Activated CD8-positive, alpha-beta memory T cell treated with anti-CD3 and anti-CD28 coated beads, Interleukin-2, amount 50 U/mL, for 24 hours (primary cell): ENCODE measurements at regions not wholly inside any gene's neighbourhood (a gene's known extent, or its start where the extent isn't known, plus 50 kb on each side); places are given as distances from the start of the nearest gene placed in this dataset.

Experiments used
- DNase-seq: peaks from one replicate; pipeline ENCODE4 v3.0.0-alpha.2; 2020; ENCODE audit errors: extremely low read depth

DNA sequence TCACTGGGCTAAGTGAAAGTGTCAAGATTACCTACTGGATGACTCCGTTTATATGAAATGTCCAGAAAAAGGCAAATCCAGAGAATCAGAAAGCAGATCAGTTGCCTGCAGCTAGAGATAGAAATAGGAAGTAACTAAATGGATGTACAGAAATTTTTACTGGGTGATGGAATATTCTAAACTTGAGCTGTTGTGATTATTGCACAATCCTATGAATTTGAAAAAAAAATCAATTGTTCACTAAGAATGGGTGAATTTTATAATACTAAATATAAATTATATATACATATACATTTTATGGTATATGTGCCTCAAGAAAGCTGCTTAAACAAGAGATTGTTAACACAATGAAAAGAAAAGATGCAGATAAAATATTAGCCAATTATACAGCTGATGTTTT, 181.1 kb upstream of the C16orf82 start:
- no peak for DNase-seq

DNA sequence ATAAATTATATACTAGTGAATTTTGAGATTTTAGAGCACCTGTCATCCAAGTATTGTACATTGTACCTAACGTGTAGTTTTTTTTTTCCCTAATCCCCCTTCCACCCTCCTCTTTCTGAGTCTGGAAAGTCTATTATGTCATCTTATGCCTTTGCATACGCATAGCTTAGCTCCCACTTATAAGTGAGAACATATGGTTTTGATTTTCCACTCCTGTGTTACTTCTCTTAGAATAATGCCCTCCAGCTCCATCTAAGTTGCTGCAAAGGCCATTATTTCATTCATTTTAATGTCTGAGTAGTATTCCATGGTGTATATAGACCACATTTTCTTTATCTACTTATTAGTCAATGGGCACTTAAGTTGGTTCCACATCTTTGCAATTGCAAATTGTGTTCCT, 177.0 kb upstream of the C16orf82 start:
- no peak for DNase-seq

DNA sequence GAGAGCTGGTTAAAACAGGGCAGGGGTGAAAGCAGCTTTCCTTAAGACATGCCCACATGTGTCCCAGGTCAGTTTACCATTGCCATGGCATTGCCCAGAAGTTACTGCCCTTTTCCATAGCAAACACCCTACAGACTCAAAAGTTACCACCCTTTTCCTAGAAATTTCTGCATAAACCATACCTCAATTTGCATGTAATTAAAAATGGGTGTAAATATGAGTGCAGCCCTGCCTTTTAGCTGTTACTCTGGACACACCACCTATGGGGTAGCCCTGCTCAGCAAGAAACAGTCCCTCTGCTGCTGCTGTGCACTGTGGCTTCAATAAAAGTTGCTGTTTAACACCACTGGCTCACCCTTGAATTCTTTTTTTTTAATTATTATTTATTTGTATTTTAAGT, 168.5 kb upstream of the C16orf82 start:
- no peak for DNase-seq

DNA sequence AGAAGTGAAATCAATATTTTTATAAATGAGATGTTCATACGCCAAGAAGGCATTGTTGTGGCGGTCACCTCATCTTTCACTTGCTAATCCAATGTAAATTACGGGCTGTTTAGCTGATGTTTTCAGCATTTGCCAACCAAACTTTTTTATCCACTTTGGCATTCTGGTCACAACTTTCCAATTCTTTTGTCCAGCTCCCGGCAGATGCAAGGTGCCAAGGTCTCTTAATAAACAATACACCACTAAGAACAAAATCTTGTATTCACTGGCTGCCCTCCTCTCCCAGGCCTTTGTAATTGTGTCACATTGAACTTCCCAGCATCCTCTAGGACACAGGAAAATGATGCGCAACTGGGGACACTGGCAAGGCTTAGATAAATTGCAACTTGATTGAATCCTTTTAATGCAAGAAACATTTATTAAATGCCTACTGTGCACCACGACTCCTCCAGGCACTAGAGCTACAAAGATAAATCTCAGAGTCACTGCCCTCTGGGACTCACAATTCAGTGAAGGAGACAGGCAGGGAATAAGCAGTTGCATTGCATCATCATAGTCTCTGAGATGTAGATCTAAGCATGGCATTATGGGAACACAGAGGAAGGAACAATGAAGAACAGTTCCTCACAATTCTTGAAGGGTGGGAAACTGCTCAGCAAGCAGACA, 165.4 kb upstream of the C16orf82 start:
- DNase-seq: no peak

DNA sequence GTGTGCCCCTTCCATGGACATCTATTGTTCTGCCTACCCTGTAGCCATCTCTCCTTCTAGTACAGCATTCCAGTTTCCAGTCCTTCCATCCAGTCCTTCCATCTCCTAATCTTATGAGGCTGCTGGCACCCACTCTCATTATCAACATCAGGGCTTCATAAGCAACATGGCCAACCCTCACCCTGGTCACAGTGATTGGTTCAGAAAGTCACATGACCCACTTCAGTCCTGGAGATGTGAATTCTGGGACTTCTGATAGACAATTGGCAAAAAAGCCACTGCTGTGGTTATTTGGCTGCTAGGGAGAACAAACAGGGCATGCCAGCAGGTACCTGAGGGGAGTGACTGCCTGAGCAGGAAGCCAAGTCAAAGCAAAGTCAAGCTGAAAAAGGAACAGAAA, 164.7 kb upstream of the C16orf82 start:
- DNase-seq: no peak

DNA sequence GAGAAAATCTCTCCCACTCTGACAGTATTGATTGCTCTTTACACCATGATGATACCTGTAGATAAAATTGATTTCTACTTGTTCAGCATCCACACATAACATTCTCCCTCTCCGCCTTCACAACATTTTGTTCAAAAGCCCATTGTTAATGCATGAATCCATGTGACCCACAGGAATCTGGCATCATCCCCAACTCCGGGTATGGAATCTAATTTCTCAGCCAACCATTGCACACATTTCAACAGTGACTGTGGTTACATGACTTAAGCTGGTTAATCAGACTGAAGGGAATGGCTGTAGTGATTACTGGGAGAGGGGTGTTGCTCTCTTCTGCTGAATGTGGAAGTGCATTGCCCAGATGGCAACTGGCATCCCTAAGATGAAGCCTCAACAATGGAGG, 161.4 kb upstream of the C16orf82 start:
- no peak for DNase-seq

DNA sequence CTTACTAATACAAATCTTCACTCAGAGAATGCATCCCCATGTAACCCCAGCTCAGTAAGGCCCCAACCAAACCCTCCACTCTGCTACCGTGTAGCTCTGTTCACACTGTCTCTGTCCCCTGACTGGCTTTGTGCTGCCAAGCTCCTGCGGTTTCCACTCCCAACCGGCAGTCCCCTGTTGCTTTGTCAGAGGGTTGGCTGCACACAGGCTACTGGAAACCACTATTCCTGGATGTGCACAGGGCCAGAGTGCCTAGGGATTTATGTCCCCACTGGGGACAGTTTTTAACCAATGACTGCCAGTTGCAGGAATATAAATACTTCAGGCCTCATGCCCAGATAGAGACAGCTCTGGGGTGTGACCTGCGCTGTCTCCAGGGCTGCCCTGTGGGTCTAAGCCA, 157.1 kb upstream of the C16orf82 start:
- no peak for DNase-seq

DNA sequence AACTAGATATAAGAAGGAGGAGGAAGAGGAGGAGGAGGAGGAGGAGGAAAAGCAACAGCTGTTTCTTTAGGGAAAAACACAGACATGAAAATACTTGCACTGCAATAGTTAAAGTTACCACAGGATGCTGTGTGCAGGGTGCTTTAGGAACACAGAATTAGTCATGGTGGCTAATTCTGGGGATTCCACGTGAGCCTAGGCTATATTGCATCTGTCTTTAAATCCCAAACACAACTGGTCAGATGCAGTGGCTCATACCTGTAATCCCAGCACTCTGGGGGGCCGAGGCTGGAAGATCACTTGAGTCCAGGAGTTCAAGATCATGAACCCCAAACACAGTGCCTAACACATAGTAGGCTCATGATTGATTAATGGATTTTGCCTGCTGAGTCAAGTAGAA, 155.3 kb upstream of the C16orf82 start:
- no peak for DNase-seq

DNA sequence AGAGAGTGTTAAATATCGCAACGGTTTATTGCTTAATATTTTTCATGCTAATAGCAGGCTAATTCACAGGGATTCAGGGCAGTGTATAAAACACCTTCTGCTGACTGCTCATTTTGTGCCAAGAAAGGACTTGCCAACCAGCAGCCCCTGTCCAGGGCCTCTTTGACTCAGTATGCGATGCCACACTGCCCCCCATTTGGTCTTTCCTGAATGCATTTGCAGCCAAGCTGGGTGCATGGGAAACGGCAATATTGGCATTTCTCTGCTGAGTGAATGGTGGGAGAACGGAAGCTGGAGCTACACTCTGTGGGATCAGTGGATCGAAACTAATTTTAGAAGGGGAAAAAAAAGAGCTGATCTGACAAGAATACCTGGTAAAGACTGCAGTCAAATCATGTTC, 152.9 kb upstream of the C16orf82 start:
- DNase-seq: no peak

DNA sequence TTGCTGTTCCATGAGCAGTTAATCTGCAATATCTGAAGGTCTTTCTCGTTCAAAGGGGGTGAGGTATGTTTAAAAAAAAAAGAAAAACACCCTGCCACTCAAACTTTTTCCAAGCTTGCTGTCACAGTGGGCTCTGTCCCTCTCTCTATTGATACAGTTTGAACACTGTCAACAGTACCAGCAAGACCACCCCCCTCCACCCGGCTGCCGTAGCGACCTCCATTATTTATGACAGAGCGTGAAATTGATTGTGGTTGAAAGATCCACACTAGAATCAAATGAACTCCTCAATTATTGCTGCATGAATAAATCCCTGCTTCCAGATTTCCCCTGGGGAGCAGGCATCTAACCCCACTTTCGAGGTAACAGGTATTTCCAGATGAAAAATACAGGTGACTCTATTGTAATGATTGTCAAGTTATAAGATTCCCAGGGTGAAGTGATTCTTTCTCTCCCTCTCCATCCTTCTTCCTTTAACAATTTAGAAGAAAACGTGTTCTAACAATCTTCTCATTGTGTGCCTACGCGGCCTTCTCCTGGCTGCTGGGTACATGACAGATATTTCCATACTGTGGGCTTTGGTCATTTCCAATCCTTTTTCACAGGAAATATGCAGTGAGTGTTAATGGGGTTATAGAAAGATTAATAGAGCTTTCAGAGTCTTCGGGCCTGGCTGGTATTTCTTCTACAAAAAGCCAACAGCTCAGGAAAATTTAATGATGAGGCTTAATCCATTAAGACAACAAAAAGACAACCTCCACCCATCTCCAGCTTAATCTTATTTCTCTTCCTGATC, 135.7 kb upstream of the C16orf82 start:
- DNase-seq: no peak

DNA sequence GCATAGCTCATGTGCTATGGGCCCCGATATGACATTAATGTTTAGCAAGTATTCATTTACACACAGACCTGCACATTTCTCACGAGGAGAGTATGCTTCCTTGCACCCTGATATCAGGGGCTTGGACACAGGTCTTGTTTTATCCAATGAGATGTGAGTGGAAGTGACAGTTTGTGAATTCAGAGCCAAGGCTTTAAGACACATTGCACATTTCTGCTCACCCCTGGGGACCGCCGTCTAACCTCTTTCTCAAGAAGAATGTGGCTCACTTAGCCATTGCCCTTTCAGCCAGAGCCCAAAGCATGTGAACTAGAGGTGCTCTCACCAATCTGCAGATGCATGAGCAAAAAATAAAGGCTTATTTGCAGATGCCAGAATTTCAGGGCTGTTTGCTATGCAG, 116.1 kb upstream of the C16orf82 start:
- no peak for DNase-seq

DNA sequence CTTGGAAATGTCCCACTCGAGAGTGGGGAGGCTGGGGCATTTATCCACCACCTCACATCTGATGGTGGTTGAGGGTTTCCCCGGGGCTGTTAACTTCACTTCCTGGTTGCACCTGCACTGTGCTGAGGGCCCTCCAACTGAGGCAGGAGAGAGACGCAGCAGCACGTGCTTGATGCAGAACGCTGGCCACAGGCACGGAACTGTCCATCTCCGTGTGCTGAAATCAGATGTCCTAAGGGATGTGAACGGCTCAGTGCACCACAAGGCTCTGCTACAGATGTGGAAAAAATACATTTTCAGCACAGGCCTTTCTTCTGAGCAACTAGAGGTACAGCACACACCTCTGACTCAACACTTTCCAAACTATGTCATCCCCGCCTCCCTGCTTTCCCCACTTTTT, 114.8 kb upstream of the C16orf82 start:
- DNase-seq: no peak

DNA sequence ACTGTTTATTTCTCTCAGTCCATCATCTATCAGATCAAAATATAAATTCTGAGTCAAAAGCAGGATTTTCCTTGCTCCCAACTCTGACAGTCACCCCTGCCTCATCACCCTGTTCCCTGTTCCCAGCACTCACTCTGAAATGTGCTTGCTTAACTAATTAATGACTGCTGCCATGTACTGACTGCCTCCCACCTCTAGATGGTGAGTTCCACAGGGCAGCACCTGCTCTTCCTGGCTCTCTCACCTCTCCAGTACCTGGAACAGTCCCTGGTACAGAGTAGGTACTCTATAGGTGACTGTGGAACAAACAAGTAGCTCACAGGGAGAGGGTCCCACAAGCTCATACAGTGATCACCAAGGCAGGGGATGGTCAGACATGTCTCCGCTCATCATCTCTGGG, 114.3 kb upstream of the C16orf82 start:
- DNase-seq: no peak

DNA sequence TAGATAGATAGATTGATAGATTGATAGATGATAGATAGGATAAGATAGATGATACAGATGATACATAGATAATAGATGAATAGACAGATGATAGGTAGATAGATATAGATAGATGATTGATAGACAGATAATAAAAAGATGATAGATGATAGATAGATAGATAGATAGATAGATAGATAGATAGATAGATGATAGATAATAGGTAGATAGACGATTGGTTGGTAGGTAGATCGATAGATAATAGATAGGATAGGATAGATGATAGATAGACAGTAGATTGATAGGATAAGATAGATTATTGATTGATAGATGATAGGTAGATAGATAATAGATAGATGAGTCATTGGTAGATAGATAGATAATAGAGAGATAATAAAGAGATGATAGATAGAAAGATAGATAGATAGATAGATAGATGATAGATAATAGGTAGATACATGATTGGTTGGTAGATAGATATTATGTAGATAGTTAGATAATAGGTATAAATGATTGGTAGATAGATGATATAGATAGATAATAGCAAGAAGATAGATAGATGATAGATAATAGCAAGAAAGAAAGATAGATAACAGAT, 109.4 kb upstream of the C16orf82 start:
- no peak for DNase-seq

DNA sequence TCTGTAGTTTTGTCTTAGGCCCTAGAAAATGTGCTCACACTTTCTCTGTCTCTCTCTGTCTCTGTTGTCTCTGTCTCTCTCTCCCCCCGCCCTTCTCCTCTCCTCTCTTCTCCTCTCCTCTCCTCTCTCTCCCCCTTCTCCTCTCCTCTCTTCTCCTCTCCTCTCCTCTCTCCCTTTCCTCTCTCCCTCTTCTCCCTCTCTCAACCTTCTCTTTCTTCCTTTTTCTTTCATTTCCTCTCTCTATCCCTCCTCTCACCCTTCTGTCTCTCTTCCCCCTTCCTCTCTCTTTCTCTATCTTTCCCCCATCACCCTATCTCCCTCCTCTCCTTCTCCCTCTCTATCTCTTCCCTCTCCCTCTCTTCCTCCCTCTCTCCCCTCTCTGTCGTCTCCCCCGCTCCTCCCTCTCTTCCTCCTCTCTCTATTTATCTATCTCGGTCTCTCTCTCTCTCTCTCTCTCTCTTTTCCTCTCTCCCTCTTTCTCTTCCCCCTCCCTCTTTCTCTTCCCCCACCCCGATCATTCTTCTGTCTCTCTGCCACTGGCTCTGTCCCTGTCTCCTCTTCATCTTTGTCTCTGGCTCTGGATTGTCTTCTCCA, 107.2 kb upstream of the C16orf82 start:
- DNase-seq: no peak

DNA sequence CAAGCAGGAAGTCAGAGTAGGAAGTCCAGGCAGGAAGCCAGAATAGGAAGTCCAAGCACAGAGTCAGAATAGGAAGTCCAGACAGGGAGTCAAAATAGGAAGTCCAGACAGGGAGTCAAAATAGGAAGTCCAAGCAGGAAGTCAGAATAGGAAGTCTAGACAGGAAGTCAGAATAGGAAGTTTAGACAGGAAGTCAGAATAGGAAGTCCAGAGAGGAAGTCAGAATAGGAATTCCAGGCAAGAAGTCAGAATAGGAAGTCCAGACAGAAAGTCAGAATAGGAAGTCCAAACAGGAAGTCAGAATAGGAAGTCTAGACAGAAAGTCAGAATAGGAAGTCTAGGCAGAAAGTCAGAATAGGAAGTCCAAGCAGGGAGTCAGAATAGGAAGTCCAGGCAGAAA, 105.3 kb upstream of the C16orf82 start:
- no peak for DNase-seq

DNA sequence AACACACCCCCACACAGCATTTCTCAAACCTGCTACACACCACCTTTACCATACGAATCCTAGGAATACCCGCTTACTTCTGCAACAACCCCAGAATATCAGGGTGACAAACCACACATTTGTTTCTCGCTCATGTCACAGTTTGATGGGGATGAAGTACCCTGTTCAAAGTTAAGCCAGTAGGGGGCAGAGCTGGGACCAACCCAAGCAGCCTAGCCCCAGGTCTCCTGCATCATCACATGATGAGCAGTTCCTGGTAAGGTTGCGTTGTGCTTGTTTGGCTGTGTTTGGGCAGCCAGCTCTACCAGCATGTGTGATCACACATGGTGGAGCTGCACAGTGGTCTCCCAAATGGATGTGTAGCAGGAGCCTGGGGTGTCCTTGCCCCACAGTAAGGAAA, 103.6 kb upstream of the C16orf82 start:
- DNase-seq: no peak

DNA sequence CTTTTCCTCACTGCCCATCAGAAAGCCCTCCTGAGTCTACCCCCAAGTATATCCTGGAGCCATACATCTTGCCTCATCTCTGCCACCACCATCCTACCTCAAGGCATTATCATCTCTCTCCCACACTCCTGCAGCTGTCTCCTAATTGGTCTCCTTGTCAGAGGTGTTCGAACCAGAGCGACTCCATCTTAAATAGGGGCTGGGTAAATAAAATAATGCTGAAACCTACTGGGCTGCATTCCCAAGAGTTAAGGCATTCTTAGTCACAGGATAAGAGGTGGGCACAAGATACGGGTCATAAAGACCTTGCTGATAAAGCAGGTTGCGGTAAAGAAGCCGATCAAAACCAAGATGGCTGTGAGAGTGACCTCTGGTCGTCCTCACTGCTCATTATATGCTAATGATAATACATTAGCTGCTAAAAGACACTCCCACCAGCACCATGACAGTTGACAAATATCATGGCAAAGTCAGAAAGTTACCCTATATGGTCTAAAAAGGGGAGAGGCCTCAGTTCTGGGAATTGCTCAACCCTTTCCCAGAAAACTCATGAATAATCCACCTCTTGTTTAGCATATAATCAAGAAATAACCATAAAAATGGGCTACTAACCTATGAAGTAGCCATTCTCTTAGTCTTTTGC, 97.0 kb upstream of the C16orf82 start:
- DNase-seq: no peak

DNA sequence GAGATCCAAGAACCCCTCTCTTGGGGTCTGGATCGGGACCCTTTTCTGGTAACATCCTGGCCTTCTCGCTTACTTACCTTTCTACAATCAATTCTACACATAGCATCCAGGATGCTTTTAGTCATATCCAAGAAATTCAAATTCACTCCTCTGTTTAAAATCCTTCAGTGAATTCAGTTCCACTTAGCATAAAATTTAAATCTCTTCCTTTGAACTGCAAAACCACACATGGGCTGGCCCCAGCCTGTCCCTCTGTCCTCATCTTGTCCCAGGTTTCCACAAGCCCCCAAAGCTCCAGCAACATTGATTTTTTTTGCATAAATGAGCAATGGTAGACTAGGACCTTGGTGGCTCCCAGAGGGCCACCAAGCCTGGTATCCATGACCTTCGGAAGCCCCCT, 96.4 kb upstream of the C16orf82 start:
- DNase-seq: no peak

DNA sequence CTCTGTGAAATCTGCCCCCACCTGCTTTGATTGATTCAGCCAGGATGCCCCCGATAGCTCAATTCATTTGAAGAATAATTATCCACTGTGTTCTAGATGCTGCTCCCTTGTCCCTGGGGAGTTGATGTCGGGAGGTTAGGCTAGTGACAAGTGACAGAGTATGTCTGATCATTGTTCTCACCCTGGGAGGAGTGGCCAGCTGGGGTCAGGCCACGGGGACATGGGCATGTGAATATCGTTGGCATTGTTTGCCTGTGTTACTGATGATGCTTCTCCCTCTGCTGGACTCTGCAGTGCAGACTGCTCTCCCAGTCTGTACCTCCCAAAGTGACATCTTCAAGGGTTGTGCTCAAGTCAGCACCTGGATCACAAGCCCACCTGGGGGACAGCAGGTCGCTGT, 89.9 kb upstream of the C16orf82 start:
- no peak for DNase-seq

DNA sequence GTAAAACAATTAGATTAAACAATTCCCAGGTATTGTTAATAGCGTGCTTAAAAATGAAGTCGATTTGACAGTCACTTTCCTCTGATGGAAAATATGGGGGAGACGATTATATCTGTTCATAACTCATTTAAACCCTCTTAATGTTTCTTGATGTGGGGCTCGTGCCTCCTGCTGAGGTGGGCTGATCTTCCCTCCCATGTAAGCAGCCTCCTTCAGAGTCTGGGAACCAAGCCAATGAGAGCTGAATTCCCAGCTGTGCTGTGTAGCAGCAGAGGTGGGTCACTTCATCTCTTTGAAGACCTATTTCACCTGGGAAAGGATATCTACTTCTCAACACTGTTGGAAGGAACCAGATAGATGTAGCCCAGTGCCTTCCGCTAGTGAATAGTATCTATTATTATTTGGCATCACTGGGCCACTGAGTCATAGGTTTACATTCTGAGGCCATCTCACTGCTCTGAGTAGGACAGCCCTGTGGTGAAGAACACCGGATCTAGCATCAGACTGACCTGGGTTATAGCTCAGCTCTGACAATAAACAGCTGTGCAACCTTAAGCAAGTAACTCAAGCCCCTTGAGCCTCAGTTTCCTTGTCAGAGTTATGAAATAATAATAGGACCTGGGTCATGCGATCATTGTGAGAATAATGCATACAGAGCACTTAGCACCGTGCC, 85.3 kb upstream of the C16orf82 start:
- no peak for DNase-seq

DNA sequence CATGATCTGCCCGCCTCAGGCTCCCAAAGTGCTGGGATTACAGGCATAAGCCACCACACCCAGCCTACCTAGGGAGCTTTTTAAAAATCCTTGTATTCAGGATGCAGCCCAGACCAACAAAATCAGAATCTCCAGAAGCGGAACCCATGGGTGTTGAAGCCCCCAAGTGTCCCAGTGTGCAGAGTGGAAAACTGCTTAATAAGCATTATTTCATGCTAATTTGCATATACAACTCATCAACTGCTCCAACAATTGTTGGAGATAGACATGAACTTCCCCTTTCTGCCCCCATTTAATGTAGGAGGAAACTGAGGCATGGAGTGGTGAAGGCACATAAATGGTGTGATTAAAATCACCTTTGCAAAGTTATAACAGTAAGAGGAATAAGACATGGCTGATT, 84.3 kb upstream of the C16orf82 start:
- no peak for DNase-seq
